Activated CD8-positive, alpha-beta T cell treated with anti-CD3 and anti-CD28 coated beads for 36 hours (primary cell): ENCODE measurements at regions not wholly inside any gene's neighbourhood (a gene's known extent, or its start where the extent isn't known, plus 50 kb on each side); places are given as distances from the start of the nearest gene placed in this dataset.

Experiments
- ATAC-seq: fragments of 200-7000 bp; cut with Tn5 transposase; one replicate; pipeline ENCODE4 v1.10.0; 2021; ENCODE audit warnings: mild to moderate bottlenecking, moderate library complexity
- CTCF ChIA-PET: fragments of 350-600 bp; sonication (Branson Sonifier 250); formaldehyde crosslinking; loops from one replicate; lab custom pipeline; 2021; ENCODE audit warnings: antibody characterized with exemption; lab: Charles Lee
- POLR2A ChIA-PET: fragments of 350-600 bp; sonication (Branson Sonifier 250); formaldehyde crosslinking; loops from one replicate; lab custom pipeline; 2021; ENCODE audit warnings: antibody characterized with exemption; lab: Charles Lee
- DNase-seq: peaks from one replicate; pipeline ENCODE4 v3.0.0-alpha.2; 2020
- H3K27ac Mint-ChIP-seq: one replicate; pipeline ENCODE4 v1.8.0; 2021; ENCODE audit warnings: mild to moderate bottlenecking, mixed read lengths
- H3K27me3 Mint-ChIP-seq: one replicate; pipeline ENCODE4 v1.8.0; 2021; ENCODE audit warnings: mixed read lengths
- H3K36me3 Mint-ChIP-seq: one replicate; pipeline ENCODE4 v1.8.0; 2021; ENCODE audit warnings: low read depth, mixed read lengths
- H3K4me1 Mint-ChIP-seq: one replicate; pipeline ENCODE4 v1.8.0; 2021; ENCODE audit warnings: low read depth, mixed read lengths
- H3K4me3 Mint-ChIP-seq: one replicate; pipeline ENCODE4 v1.8.0; 2021; ENCODE audit warnings: mild to moderate bottlenecking, moderate library complexity, mixed read lengths
- H3K9me3 Mint-ChIP-seq: one replicate; pipeline ENCODE4 v1.8.0; 2021; ENCODE audit warnings: mixed read lengths
- intact Hi-C: fragments of 100-400 bp; cut with micrococcal nuclease; formaldehyde crosslinking; loops from one replicate; pipeline ENCODE4 v1.10.0; 2022
- TF ChIP-seq, protein P1 (sequence below): fragments of 200-600 bp; IDR thresholded peaks from one replicate; pipeline ENCODE4 v1.8.0; 2022; ENCODE audit warnings: antibody characterized with exemption, mild to moderate bottlenecking

DNA sequence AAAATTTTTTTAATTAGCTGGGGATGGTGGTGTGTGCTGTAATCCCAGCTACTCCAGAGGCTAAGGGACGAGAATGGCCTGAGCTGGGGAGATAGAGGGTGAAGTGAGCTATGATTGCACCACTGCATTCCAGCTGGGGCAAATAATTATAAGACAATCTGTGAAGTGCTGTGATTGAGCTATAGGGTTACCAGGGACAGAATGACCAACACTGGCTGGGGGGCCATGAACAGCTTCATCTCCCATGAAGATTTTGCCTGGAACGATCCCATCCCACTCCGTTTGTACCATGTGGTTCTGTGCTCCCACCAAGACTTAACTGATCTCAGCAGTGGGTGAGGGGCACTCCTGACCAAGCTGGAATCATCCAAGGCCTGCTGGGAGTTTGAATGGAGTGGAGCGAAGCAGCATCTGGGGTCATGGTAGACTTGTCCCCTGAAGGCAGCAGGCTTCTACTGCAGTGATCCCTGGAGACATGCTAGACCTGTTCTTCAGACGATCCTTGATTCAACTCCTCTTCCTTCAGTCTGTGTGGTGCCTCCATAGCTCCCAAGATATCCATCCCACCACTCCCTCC lies 53.6 kb upstream of the CTPS1 start:
- intact Hi-C loops = no loop called here
- Mint-ChIP-seq H3K4me3 (no peak overlapping the region), H3K27me3 (no peaks in the 10 kb centered on the region), H3K36me3 (no peaks in the 10 kb centered on the region), H3K4me1 (no peaks in the 10 kb centered on the region), H3K27ac (no peak overlapping the region), H3K9me3 (no peaks in the 10 kb centered on the region)
- CTCF ChIA-PET = interaction anchor here (0.7 to 1.5 kb wide), 5 partner anchors 11 to 234 kb away, joined by 3 to 6 read pairs (median 3); partner anchors contain the start of gene NFYC
- no peak for ATAC-seq
- DNase-seq = no peak
- TF ChIP-seq, protein P1, sequence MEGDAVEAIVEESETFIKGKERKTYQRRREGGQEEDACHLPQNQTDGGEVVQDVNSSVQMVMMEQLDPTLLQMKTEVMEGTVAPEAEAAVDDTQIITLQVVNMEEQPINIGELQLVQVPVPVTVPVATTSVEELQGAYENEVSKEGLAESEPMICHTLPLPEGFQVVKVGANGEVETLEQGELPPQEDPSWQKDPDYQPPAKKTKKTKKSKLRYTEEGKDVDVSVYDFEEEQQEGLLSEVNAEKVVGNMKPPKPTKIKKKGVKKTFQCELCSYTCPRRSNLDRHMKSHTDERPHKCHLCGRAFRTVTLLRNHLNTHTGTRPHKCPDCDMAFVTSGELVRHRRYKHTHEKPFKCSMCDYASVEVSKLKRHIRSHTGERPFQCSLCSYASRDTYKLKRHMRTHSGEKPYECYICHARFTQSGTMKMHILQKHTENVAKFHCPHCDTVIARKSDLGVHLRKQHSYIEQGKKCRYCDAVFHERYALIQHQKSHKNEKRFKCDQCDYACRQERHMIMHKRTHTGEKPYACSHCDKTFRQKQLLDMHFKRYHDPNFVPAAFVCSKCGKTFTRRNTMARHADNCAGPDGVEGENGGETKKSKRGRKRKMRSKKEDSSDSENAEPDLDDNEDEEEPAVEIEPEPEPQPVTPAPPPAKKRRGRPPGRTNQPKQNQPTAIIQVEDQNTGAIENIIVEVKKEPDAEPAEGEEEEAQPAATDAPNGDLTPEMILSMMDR = no peak
- POLR2A ChIA-PET = interaction anchor here (0.8 kb wide), 1 partner anchor 37 kb away, joined by 5 read pairs; no protein-coding TSS in a partner anchor

DNA sequence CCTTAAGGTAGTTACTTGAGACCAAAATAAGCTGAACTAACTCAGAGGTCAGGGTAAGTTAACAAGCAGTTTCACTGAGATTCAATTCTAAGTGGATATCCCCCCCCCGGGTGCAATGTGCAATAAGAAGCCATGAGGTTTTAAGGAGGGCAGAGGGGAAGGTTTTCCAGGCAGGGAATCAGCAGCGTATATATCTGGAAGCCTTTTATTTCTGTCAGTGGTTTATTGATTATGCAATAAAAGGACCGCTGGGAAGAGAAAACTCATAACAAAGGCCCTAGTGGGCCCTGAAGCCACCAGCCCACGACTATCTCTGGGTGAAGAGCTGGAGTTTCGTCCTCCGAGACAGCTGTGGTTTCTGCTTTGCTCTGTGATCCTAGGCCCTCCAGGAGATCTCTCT lies 53.1 kb upstream of the CTPS1 start:
- Mint-ChIP-seq H3K4me3 (no peak overlapping the region), H3K36me3 (no peaks in the 10 kb centered on the region), H3K27me3 (no peaks in the 10 kb centered on the region), H3K27ac (no peak overlapping the region), H3K9me3 (no peaks in the 10 kb centered on the region), H3K4me1 (no peaks in the 10 kb centered on the region)
- ATAC-seq (no peak), DNase-seq (no peak)
- CTCF ChIA-PET = interaction anchor here (0.7 to 1.5 kb wide), 4 partner anchors 11 to 41 kb away, joined by 3 to 6 read pairs (median 3); no protein-coding TSS in a partner anchor
- TF ChIP-seq, protein P1 = no peak
- intact Hi-C loops = no loop called here
- POLR2A ChIA-PET = no interaction called here

GRCh38 chr1:40927781-40928180 lies 51.7 kb upstream of the CTPS1 start:
- no peak for DNase-seq

GRCh38 chr1:40928699-40929098 lies 50.8 kb upstream of the CTPS1 start:
- Mint-ChIP-seq H3K4me1 (no peaks in the 10 kb centered on the region), H3K9me3 (no peaks in the 10 kb centered on the region), H3K36me3 (no peaks in the 10 kb centered on the region), H3K27me3 (no peaks in the 10 kb centered on the region), H3K27ac (no peak overlapping the region), H3K4me3 (no peak overlapping the region)
- POLR2A ChIA-PET = no interaction called here
- CTCF ChIA-PET = interaction anchor here (1.2 kb wide), 1 partner anchor 24 kb away, joined by 3 read pairs; no protein-coding TSS in a partner anchor
- DNase-seq (no peak), ATAC-seq (no peak)
- TF ChIP-seq, protein P1 = no peak
- intact Hi-C loops = no loop called here

More at GRCh38 chr1:40927781-40928180, 51.7 kb upstream of the CTPS1 start:
- intact Hi-C loops = no loop called here
- Mint-ChIP-seq H3K4me3 (no peak overlapping the region), H3K27ac (no peak overlapping the region), H3K27me3 (no peaks in the 10 kb centered on the region), H3K36me3 (no peaks in the 10 kb centered on the region), H3K9me3 (no peaks in the 10 kb centered on the region), H3K4me1 (no peaks in the 10 kb centered on the region)
- ChIA-PET POLR2A (interaction anchor here (0.7 kb wide), 1 partner anchor 364 kb away, joined by 3 read pairs; no protein-coding TSS in a partner anchor), CTCF (no interaction called here)
- TF ChIP-seq, protein P1 = no peak
- no peak for ATAC-seq

DNA sequence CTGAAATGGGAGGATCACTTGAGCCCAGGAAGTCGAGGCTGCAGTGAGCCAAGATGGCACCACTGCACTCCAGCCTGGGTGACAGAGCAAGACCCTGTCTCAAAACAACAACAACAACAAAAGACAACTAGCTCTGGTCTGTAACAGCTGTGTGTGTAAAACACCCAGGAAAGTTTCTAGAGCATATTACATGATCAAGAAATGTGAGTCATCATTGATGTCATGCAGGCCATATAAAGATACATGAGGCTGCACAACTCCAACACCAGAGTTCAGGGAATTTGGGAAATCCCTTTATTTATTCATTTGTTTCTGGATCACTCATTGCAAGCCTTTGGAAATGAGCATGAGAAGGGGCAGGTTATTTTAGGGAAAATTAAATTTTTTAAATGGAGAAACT lies 50.3 kb upstream of the CTPS1 start:
- ChIA-PET POLR2A (no interaction called here), CTCF (interaction anchor here (1.2 to 2.0 kb wide), 2 partner anchors 19 to 23 kb away, joined by 3 to 6 read pairs; no protein-coding TSS in a partner anchor)
- Mint-ChIP-seq H3K27ac (no peak overlapping the region), H3K27me3 (no peaks in the 10 kb centered on the region), H3K9me3 (no peaks in the 10 kb centered on the region), H3K4me3 (no peak overlapping the region), H3K4me1 (no peaks in the 10 kb centered on the region), H3K36me3 (no peaks in the 10 kb centered on the region)
- intact Hi-C loops = no loop called here
- no peak for DNase-seq
- no peak for ATAC-seq
- TF ChIP-seq, protein P1 = no peak
